ENCODE measurements at regions not wholly inside any gene's neighbourhood (a gene's known extent, or its start where the extent isn't known, plus 50 kb on each side); places are given as distances from the start of the nearest gene placed in this dataset.
"Not testable (repeated sequence)": the region's sequence is repeated elsewhere in the genome, so short reads cannot be mapped to it uniquely, and the experiment has no call there.

DNA sequence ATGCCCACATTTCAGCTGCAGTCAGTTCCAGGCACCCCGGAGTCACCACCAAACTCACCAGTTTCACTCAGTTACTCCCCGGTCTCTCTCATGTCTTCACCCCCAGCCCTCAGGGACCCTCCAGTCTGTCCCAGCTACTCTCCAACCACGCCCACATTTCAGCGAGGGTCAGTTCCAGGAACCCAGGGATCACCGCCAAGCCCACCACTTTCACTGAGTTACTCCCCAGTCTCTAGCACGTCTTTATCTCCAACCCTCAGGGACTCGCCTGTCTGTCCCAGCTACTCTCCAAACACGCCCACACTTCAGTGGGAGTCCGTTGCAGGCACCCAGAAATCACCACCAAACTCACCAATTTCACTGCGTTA is 337.5 kb downstream of the CWH43 start:
- not testable (repeated sequence) for DNase-seq

Measured in muscle of arm (tissue), 1 donor.